22Rv1 (cell line): ENCODE measurements at regions not wholly inside any gene's neighbourhood (a gene's known extent, or its start where the extent isn't known, plus 50 kb on each side); places are given as distances from the start of the nearest gene placed in this dataset.

Experiments
- ZFX ChIP-seq: fragments of 450-650 bp; IDR thresholded peaks from 2 replicates; pipeline ENCODE4 v1.6.1; 2017; ENCODE audit warnings: antibody characterized with exemption, borderline replicate concordance
- TF ChIP-seq, protein P1 (sequence below): fragments of 450-650 bp; IDR thresholded peaks from 2 replicates; pipeline ENCODE4 v1.5.1; 2017; ENCODE audit warnings: mild to moderate bottlenecking

- TF ChIP-seq, protein P1, sequence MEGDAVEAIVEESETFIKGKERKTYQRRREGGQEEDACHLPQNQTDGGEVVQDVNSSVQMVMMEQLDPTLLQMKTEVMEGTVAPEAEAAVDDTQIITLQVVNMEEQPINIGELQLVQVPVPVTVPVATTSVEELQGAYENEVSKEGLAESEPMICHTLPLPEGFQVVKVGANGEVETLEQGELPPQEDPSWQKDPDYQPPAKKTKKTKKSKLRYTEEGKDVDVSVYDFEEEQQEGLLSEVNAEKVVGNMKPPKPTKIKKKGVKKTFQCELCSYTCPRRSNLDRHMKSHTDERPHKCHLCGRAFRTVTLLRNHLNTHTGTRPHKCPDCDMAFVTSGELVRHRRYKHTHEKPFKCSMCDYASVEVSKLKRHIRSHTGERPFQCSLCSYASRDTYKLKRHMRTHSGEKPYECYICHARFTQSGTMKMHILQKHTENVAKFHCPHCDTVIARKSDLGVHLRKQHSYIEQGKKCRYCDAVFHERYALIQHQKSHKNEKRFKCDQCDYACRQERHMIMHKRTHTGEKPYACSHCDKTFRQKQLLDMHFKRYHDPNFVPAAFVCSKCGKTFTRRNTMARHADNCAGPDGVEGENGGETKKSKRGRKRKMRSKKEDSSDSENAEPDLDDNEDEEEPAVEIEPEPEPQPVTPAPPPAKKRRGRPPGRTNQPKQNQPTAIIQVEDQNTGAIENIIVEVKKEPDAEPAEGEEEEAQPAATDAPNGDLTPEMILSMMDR: no peak
- no peak for TF ChIP-seq ZFX
These were observed 132.7 kb downstream of the SPTSSA start for GRCh38 chr14:34329301-34329700.
